Suprapubic skin (tissue), 4 donors: ENCODE measurements at regions not wholly inside any gene's neighbourhood (a gene's known extent, or its start where the extent isn't known, plus 50 kb on each side); places are given as distances from the start of the nearest gene placed in this dataset.

Source experiments
- DNase-seq, 2 donors: peaks; one replicate each; pipeline ENCODE4 v3.0.0-alpha.2; 2019; ENCODE audit warnings: low spot score in 2 of 2
- H3K27ac ChIP-seq: fragments of 200-600 bp; sonication (generic); one replicate; pipeline ENCODE4 v1.5.1; 2019
- H3K27me3 ChIP-seq: fragments of 200-600 bp; sonication (generic); one replicate; pipeline ENCODE4 v1.5.1; 2019
- H3K36me3 ChIP-seq: fragments of 200-600 bp; sonication (generic); one replicate; pipeline ENCODE4 v1.5.1; 2019
- H3K4me1 ChIP-seq: fragments of 200-600 bp; sonication (generic); one replicate; pipeline ENCODE4 v1.5.1; 2019
- H3K4me3 ChIP-seq: fragments of 200-600 bp; sonication (generic); one replicate; pipeline ENCODE4 v1.5.1; 2019; ENCODE audit warnings: mild to moderate bottlenecking
- H3K9me3 ChIP-seq: fragments of 200-600 bp; sonication (generic); one replicate; pipeline ENCODE4 v1.5.1; 2019
- CTCF ChIP-seq, 2 donors: fragments of 200-600 bp in 1 of 2; fragments of 450-650 bp in 1 of 2; sonication (generic) in 1 of 2; IDR thresholded peaks; one replicate each; pipeline ENCODE4 v1.5.1; 2016 to 2019; ENCODE audit warnings: antibody characterized with exemption in 2 of 2, mild to moderate bottlenecking in 1 of 2, moderate library complexity in 1 of 2
- EP300 ChIP-seq: sonication (generic); formaldehyde crosslinking; IDR thresholded peaks from one replicate; pipeline ENCODE4 v1.6.1; 2017; ENCODE audit warnings: antibody characterized with exemption
- POLR2A ChIP-seq, 2 donors: fragments of 450-650 bp; IDR thresholded peaks; one replicate each; pipeline ENCODE4 v1.6.1; 2017; ENCODE audit warnings: antibody characterized with exemption in 2 of 2, mild to moderate bottlenecking in 2 of 2, moderate library complexity in 2 of 2
- POLR2AphosphoS5 ChIP-seq, 3 donors: sonication (generic); formaldehyde crosslinking; IDR thresholded peaks; one replicate each; pipeline ENCODE4 v1.6.1; 2017; ENCODE audit warnings: antibody characterized with exemption in 3 of 3
- WGBS: methylation state at CpG from one replicate; pipeline ENCODE4 v1.1.5; 2018; 5-methylcytosine and 5-hydroxymethylcytosine counted together

- TF ChIP-seq POLR2A (IDR thresholded peaks at IDR 0.05) (no peak), POLR2AphosphoS5 (IDR thresholded peaks at IDR 0.05) (no peak), CTCF (IDR thresholded peaks at IDR 0.05) (no peak), EP300 (no peak)
- peaks cover 4% of the 10 kb centered on the region for H3K27me3 ChIP-seq
- H3K27ac ChIP-seq = no peak overlapping the region
- 82% methylated on average over 11 of the region's 11 CpGs for WGBS
- H3K9me3 ChIP-seq = no peaks in the 10 kb centered on the region
- peaks cover 5% of the 10 kb centered on the region for H3K4me1 ChIP-seq
- DNase-seq = no peak
- no peak overlapping the region for H3K4me3 ChIP-seq
- H3K36me3 ChIP-seq = no peaks in the 10 kb centered on the region
Observed at GRCh38 chr2:236348279-236348678, 84.1 kb upstream of the ASB18 start.

GRCh38 chr2:236348976-236349375 is 84.8 kb upstream of the ASB18 start:
- Histone ChIP-seq H3K36me3 (no peaks in the 10 kb centered on the region), H3K27ac (no peak overlapping the region), H3K9me3 (no peaks in the 10 kb centered on the region), H3K4me3 (no peak overlapping the region), H3K27me3 (peaks cover 4% of the 10 kb centered on the region), H3K4me1 (peaks cover 5% of the 10 kb centered on the region)
- no peak for DNase-seq
- WGBS = 96% methylated on average over 6 of the region's 6 CpGs
- TF ChIP-seq POLR2AphosphoS5 (IDR thresholded peaks at IDR 0.05) = no peak
- no peak for TF ChIP-seq CTCF (IDR thresholded peaks at IDR 0.05)
- TF ChIP-seq POLR2A (IDR thresholded peaks at IDR 0.05) = no peak
- TF ChIP-seq EP300 = no peak

GRCh38 chr2:236350426-236350825 is 86.2 kb upstream of the ASB18 start:
- no peaks in the 10 kb centered on the region for H3K9me3 ChIP-seq
- TF ChIP-seq POLR2A (IDR thresholded peaks at IDR 0.05) (no peak), POLR2AphosphoS5 (IDR thresholded peaks at IDR 0.05) (no peak), CTCF (IDR thresholded peaks at IDR 0.05) (no peak), EP300 (no peak)
- H3K27ac ChIP-seq = no peak overlapping the region
- no peaks in the 10 kb centered on the region for H3K36me3 ChIP-seq
- H3K4me3 ChIP-seq = no peak overlapping the region
- H3K4me1 ChIP-seq = peaks cover 5% of the 10 kb centered on the region
- no peak for DNase-seq
- H3K27me3 ChIP-seq = peaks cover 4% of the 10 kb centered on the region
- WGBS = 83% methylated on average over 10 of the region's 10 CpGs

GRCh38 chr2:236351966-236352525 is 87.8 kb upstream of the ASB18 start:
- WGBS = 87% methylated on average over 18 of the region's 18 CpGs
- TF ChIP-seq EP300 = no peak
- TF ChIP-seq POLR2AphosphoS5 (IDR thresholded peaks at IDR 0.05) = no peak
- no peak for TF ChIP-seq POLR2A (IDR thresholded peaks at IDR 0.05)
- no peak for TF ChIP-seq CTCF (IDR thresholded peaks at IDR 0.05)
- Histone ChIP-seq H3K4me3 (no peak overlapping the region), H3K36me3 (no peaks in the 10 kb centered on the region), H3K9me3 (no peaks in the 10 kb centered on the region), H3K27ac (no peak overlapping the region), H3K27me3 (peaks cover 4% of the 10 kb centered on the region), H3K4me1 (peaks cover 5% of the 10 kb centered on the region)
- no peak for DNase-seq

GRCh38 chr2:236352761-236353593 is 88.8 kb upstream of the ASB18 start:
- peaks cover 5% of the 10 kb centered on the region for H3K4me1 ChIP-seq
- H3K36me3 ChIP-seq = no peaks in the 10 kb centered on the region
- peaks cover 4% of the 10 kb centered on the region for H3K27me3 ChIP-seq

More at GRCh38 chr2:236352761-236353593, 88.8 kb upstream of the ASB18 start:
- H3K9me3 ChIP-seq = no peaks in the 10 kb centered on the region
- no peak overlapping the region for H3K4me3 ChIP-seq
- H3K27ac ChIP-seq = no peak overlapping the region
- no peak for TF ChIP-seq EP300
- TF ChIP-seq POLR2A (IDR thresholded peaks at IDR 0.05) = no peak
- TF ChIP-seq CTCF (IDR thresholded peaks at IDR 0.05) = peak; percentile 77 to 85
- 14% methylated on average over 14 of the region's 14 CpGs for WGBS
- no peak for DNase-seq
